HepG2 (cell line): ENCODE measurements at regions not wholly inside any gene's neighbourhood (a gene's known extent, or its start where the extent isn't known, plus 50 kb on each side); places are given as distances from the start of the nearest gene placed in this dataset.

Experiments
- ATAC-seq: fragments of 200-7000 bp; cut with Tn5 transposase; 3 replicates; pipeline ENCODE4 v1.9.1; 2020; ENCODE audit warnings: mild to moderate bottlenecking, moderate library complexity
- BruUV-seq: library from RNA; stranded (reverse); fragments of 400-500 nt; replicated peaks from 2 replicates; lab custom pipeline; 2021; lab: Mats Ljungman, UMichigan
- CTCF ChIA-PET: fragments of 300-600 bp; formaldehyde crosslinking; extraction: SDS; loops from one replicate; lab custom pipeline; 2021; ENCODE audit warnings: low total read pairs, inconsistent platforms, low intra/inter-chr PET ratio; lab: Yijun Ruan, JAX
- POLR2A ChIA-PET: fragments of 350-600 bp; sonication (Branson Sonifier 250); formaldehyde crosslinking; loops from one replicate; lab custom pipeline; 2020; ENCODE audit warnings: antibody characterized with exemption, inconsistent platforms; lab: Yijun Ruan, JAX
- DNase-seq: peaks from one replicate; pipeline ENCODE4 v3.0.0-alpha.2; 2015; ENCODE audit warnings: low spot score
- FAIRE-seq: peaks from 3 replicates; lab custom pipeline; 2011; peaks lifted over from hg19 to GRCh38; lab: Jason Lieb, UNC
- H2AFZ ChIP-seq: one replicate; pipeline ENCODE4 v1.6.1; 2011; ENCODE audit warnings: low read length, inconsistent platforms
- H3K27ac ChIP-seq: fragments of 300-600 bp; 3 replicates; pipeline ENCODE4 v1.8.0; 2011; ENCODE audit warnings: mixed run types, mild to moderate bottlenecking, mixed read lengths, low read length, inconsistent platforms; ENCODE audit not compliant: insufficient read depth; ENCODE audit errors: extremely low read length
- H3K27me3 ChIP-seq, 2 experiments: fragments of 200-600 bp in 1 of 2; 2 replicates in 1 of 2; 3 replicates in 1 of 2; pipeline versions ENCODE4 v1.6.0 to v1.8.0; 2011; ENCODE audit warnings: low read length in 2 of 2, mild to moderate bottlenecking in 2 of 2, moderate library complexity in 2 of 2, inconsistent platforms in 1 of 2; ENCODE audit not compliant: insufficient read depth in 2 of 2, control insufficient read depth in 1 of 2
- H3K36me3 ChIP-seq, 2 experiments: fragments of 200-600 bp in 1 of 2; replicated peaks in 1 of 2; 2 replicates in 1 of 2; 3 replicates in 1 of 2; pipeline versions ENCODE4 v1.5.1 to v1.8.0; 2011; ENCODE audit warnings: low read length in 2 of 2, inconsistent platforms in 1 of 2; ENCODE audit not compliant: insufficient read depth in 2 of 2, control insufficient read depth in 1 of 2
- H3K4me1 ChIP-seq: 2 replicates; pipeline ENCODE4 v1.5.1; 2012; ENCODE audit warnings: low read length, inconsistent platforms; ENCODE audit not compliant: insufficient read depth
- H3K4me2 ChIP-seq: 2 replicates; pipeline ENCODE4 v1.6.0; 2011; ENCODE audit warnings: low read depth, low read length, inconsistent platforms
- H3K4me3 ChIP-seq, 3 experiments: fragments of 200-600 bp in 1 of 3; sonication (generic), shearing (Covaris generic) in 1 of 3; replicated peaks in 1 of 3; 2 replicates each; pipeline ENCODE4 v1.5.1; 2011 to 2016; ENCODE audit warnings: low read length in 3 of 3, inconsistent platforms in 2 of 3, low read depth in 2 of 3, mild to moderate bottlenecking in 2 of 3, control low read depth in 1 of 3, mixed read lengths in 1 of 3; ENCODE audit not compliant: insufficient read depth in 1 of 3
- H3K79me2 ChIP-seq: one replicate; pipeline ENCODE4 v1.6.1; 2011; ENCODE audit warnings: low read length, inconsistent platforms; ENCODE audit not compliant: insufficient read depth
- H3K9ac ChIP-seq: 2 replicates; pipeline ENCODE4 v1.6.0; 2011; ENCODE audit warnings: mild to moderate bottlenecking, low read depth, low read length, inconsistent platforms; ENCODE audit not compliant: insufficient read depth
- H3K9me3 ChIP-seq: 2 replicates; pipeline ENCODE4 v1.5.1; 2012; ENCODE audit warnings: mild to moderate bottlenecking, low read length
- H4K20me1 ChIP-seq: 2 replicates; pipeline ENCODE4 v1.6.0; 2011; ENCODE audit warnings: inconsistent platforms, mild to moderate bottlenecking, low read length, moderate library complexity; ENCODE audit not compliant: insufficient read depth
- BRD4 ChIP-seq: sonication (generic); formaldehyde crosslinking; IDR thresholded peaks from 2 replicates; pipeline ENCODE4 v1.4.0; 2020; ENCODE audit warnings: missing genetic modification reagents
- CREB1 ChIP-seq, 2 experiments: fragments of 450-650 bp in 1 of 2; IDR thresholded peaks; 2 replicates each; pipeline ENCODE4 v1.6.1; 2016 to 2017; ENCODE audit warnings: control low read depth in 1 of 2, mild to moderate bottlenecking in 1 of 2, missing compliant biosample characterization in 1 of 2, missing genetic modification characterization in 1 of 2
- ELF4 ChIP-seq: sonication (generic); formaldehyde crosslinking; IDR thresholded peaks from 2 replicates; pipeline ENCODE4 v1.5.0; 2020; ENCODE audit warnings: missing genetic modification reagents, mild to moderate bottlenecking, moderate library complexity, borderline replicate concordance
- ETV5 ChIP-seq: IDR thresholded peaks from 2 replicates; pipeline ENCODE4 v1.6.1; 2018; ENCODE audit warnings: missing biosample characterization, missing genetic modification reagents, inconsistent platforms, borderline replicate concordance
- IKZF1 ChIP-seq: fragments of 450-650 bp; IDR thresholded peaks from 2 replicates; pipeline ENCODE4 v1.7.1; 2016
- RELA ChIP-seq: sonication (generic); formaldehyde crosslinking; IDR thresholded peaks from 2 replicates; pipeline ENCODE4 v1.4.0; 2020; ENCODE audit warnings: missing genetic modification reagents
- ZNF546 ChIP-seq: sonication (generic); formaldehyde crosslinking; conservative IDR thresholded peaks from 2 replicates; pipeline ENCODE4 v1.8.1; 2023; ENCODE audit warnings: mild to moderate bottlenecking, missing genetic modification reagents
- ZNF556 ChIP-seq: sonication (generic); formaldehyde crosslinking; IDR thresholded peaks from 2 replicates; pipeline ENCODE4 v1.4.0; 2020; ENCODE audit warnings: mild to moderate bottlenecking, missing genetic modification reagents, borderline replicate concordance
- WGBS: methylation state at CpG from one replicate; pipeline ENCODE4 v1.1.6; 2017; ENCODE audit warnings: low lambda C conversion rate; 5-methylcytosine and 5-hydroxymethylcytosine counted together
- in situ Hi-C: cut with HindIII; loops from 2 replicates; pipeline ENCODE4 v1.10.0; 2017; ENCODE audit warnings: low pct_unique_long_range_greater_than_20kb; ENCODE audit not compliant: extremely low pct_ligation_motif_present
- intact Hi-C: fragments of 100-400 bp; cut with micrococcal nuclease; formaldehyde crosslinking; loops from one replicate; pipeline ENCODE4 v1.10.0; 2022; ENCODE audit not compliant: unreplicated experiment
- TF ChIP-seq, protein P1 (sequence below): sonication (generic); formaldehyde crosslinking; IDR thresholded peaks from 2 replicates; pipeline ENCODE4 v1.5.1; 2020; ENCODE audit warnings: mild to moderate bottlenecking, missing genetic modification reagents
- TF ChIP-seq, protein P2 (sequence below): sonication (generic); formaldehyde crosslinking; conservative IDR thresholded peaks from 2 replicates; pipeline ENCODE4 v1.8.1; 2023; ENCODE audit warnings: missing genetic modification reagents

DNA sequence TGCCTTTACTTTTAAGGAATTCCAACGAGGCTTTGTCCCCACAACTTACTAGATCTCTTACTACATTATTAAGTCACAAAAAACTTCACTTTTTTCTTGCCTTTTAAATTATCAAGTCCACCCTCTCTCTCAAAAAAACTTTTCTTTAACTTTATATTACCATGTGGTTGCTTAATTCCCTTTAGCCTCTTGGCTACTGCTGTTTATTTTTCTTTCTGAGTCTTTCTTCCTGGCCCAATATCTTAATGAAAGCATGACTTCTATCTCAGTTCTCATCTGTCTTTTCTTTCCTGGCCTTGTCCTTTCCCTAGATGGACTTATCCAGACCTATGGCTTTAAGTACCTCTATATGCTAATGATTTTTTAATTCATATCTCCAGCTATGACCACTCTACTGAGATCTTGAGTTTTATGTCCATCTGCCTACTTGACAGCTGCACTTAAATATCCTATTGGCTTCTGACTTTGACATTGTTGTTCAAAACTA is 710.5 kb downstream of the RFPL4B start (continued):
- TF ChIP-seq, protein P1, sequence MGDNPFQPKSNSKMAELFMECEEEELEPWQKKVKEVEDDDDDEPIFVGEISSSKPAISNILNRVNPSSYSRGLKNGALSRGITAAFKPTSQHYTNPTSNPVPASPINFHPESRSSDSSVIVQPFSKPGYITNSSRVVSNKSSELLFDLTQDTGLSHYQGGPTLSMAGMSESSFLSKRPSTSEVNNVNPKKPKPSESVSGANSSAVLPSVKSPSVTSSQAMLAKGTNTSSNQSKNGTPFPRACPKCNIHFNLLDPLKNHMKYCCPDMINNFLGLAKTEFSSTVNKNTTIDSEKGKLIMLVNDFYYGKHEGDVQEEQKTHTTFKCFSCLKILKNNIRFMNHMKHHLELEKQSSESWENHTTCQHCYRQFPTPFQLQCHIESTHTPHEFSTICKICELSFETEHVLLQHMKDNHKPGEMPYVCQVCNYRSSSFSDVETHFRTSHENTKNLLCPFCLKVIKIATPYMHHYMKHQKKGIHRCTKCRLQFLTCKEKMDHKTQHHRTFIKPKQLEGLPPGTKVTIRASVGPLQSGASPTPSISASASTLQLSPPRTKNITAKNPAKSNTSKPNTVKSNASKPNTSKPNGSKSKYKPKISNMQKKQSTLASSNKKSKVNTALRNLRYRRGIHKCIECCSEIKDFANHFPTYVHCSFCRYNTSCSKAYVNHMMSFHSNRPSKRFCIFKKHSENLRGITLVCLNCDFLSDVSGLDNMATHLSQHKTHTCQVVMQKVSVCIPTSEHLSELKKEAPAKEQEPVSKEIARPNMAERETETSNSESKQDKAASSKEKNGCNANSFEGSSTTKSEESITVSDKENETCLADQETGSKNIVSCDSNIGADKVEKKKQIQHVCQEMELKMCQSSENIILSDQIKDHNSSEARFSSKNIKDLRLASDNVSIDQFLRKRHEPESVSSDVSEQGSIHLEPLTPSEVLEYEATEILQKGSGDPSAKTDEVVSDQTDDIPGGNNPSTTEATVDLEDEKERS (CRISPR knock-in tag), result no peak
- TF ChIP-seq, protein P2, sequence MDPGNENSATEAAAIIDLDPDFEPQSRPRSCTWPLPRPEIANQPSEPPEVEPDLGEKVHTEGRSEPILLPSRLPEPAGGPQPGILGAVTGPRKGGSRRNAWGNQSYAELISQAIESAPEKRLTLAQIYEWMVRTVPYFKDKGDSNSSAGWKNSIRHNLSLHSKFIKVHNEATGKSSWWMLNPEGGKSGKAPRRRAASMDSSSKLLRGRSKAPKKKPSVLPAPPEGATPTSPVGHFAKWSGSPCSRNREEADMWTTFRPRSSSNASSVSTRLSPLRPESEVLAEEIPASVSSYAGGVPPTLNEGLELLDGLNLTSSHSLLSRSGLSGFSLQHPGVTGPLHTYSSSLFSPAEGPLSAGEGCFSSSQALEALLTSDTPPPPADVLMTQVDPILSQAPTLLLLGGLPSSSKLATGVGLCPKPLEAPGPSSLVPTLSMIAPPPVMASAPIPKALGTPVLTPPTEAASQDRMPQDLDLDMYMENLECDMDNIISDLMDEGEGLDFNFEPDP (CRISPR knock-in tag), result no peak
- TF ChIP-seq, all 625 proteins: peak for 0

GRCh38 chr6:113060664-113061063 is 713.5 kb downstream of the RFPL4B start:
- WGBS, result 0% methylated on average over 2 of the region's 2 CpGs
- Histone ChIP-seq H3K79me2 (no peaks in the 10 kb centered on the region), H3K9ac (no peak overlapping the region), H3K4me1 (peaks cover 2% of the 10 kb centered on the region; the same call in 1 of the 2 replicates), H3K27ac (no peak overlapping the region), H3K9me3 (no peaks in the 10 kb centered on the region), H3K4me2 (no peak overlapping the region), H2AFZ (no peak overlapping the region), H3K27me3 (no peaks in the 10 kb centered on the region), H3K36me3 (no peaks in the 10 kb centered on the region), H3K4me3 (no peak overlapping the region), H4K20me1 (no peaks in the 10 kb centered on the region)
- DNase-seq, result no peak
- intact Hi-C loops (no loop called here), in situ Hi-C loops (no loop called here)
- FAIRE-seq, result no peak
- no peak for ATAC-seq
- TF ChIP-seq CREB1 (IDR thresholded peaks at IDR 0.05) (peak; percentile 51; the same call in 1 of the 2 replicates), CREB1 (CRISPR knock-in tag; IDR thresholded peaks at IDR 0.05) (no peak), ZNF546 (no peak), ZNF556 (CRISPR knock-in tag) (no peak), RELA (CRISPR knock-in tag) (no peak), ETV5 (CRISPR knock-in tag) (no peak), IKZF1 (no peak), BRD4 (no peak), ELF4 (no peak)
- ChIA-PET POLR2A (no interaction called here), CTCF (no interaction called here)
- no TSS peak for BruUV-seq
